HepG2 (cell line): ENCODE measurements at regions not wholly inside any gene's neighbourhood (a gene's known extent, or its start where the extent isn't known, plus 50 kb on each side); places are given as distances from the start of the nearest gene placed in this dataset.
"Not testable (repeated sequence)": the region's sequence is repeated elsewhere in the genome, so short reads cannot be mapped to it uniquely, and the experiment has no call there.

ENCODE experiments used
- ATAC-seq: fragments of 200-7000 bp; cut with Tn5 transposase; 3 replicates; pipeline ENCODE4 v1.9.1; 2020; ENCODE audit warnings: mild to moderate bottlenecking, moderate library complexity
- BruUV-seq: library from RNA; stranded (reverse); fragments of 400-500 nt; replicated peaks from 2 replicates; lab custom pipeline; 2021; lab: Mats Ljungman, UMichigan
- CTCF ChIA-PET: fragments of 300-600 bp; formaldehyde crosslinking; extraction: SDS; loops from one replicate; lab custom pipeline; 2021; ENCODE audit warnings: low total read pairs, inconsistent platforms, low intra/inter-chr PET ratio; lab: Yijun Ruan, JAX
- POLR2A ChIA-PET: fragments of 350-600 bp; sonication (Branson Sonifier 250); formaldehyde crosslinking; loops from one replicate; lab custom pipeline; 2020; ENCODE audit warnings: antibody characterized with exemption, inconsistent platforms; lab: Yijun Ruan, JAX
- DNase-seq: peaks from one replicate; pipeline ENCODE4 v3.0.0-alpha.2; 2015; ENCODE audit warnings: low spot score
- FAIRE-seq: peaks from 3 replicates; lab custom pipeline; 2011; peaks lifted over from hg19 to GRCh38; lab: Jason Lieb, UNC
- H2AFZ ChIP-seq: one replicate; pipeline ENCODE4 v1.6.1; 2011; ENCODE audit warnings: low read length, inconsistent platforms
- H3K27ac ChIP-seq: fragments of 300-600 bp; 3 replicates; pipeline ENCODE4 v1.8.0; 2011; ENCODE audit warnings: mixed run types, mild to moderate bottlenecking, mixed read lengths, low read length, inconsistent platforms; ENCODE audit not compliant: insufficient read depth; ENCODE audit errors: extremely low read length
- H3K27me3 ChIP-seq, 2 experiments: fragments of 200-600 bp in 1 of 2; 2 replicates in 1 of 2; 3 replicates in 1 of 2; pipeline versions ENCODE4 v1.6.0 to v1.8.0; 2011; ENCODE audit warnings: low read length in 2 of 2, mild to moderate bottlenecking in 2 of 2, moderate library complexity in 2 of 2, inconsistent platforms in 1 of 2; ENCODE audit not compliant: insufficient read depth in 2 of 2, control insufficient read depth in 1 of 2
- H3K36me3 ChIP-seq, 2 experiments: fragments of 200-600 bp in 1 of 2; replicated peaks in 1 of 2; 2 replicates in 1 of 2; 3 replicates in 1 of 2; pipeline versions ENCODE4 v1.5.1 to v1.8.0; 2011; ENCODE audit warnings: low read length in 2 of 2, inconsistent platforms in 1 of 2; ENCODE audit not compliant: insufficient read depth in 2 of 2, control insufficient read depth in 1 of 2
- H3K4me1 ChIP-seq: 2 replicates; pipeline ENCODE4 v1.5.1; 2012; ENCODE audit warnings: low read length, inconsistent platforms; ENCODE audit not compliant: insufficient read depth
- H3K4me2 ChIP-seq: 2 replicates; pipeline ENCODE4 v1.6.0; 2011; ENCODE audit warnings: low read depth, low read length, inconsistent platforms
- H3K4me3 ChIP-seq, 3 experiments: fragments of 200-600 bp in 1 of 3; sonication (generic), shearing (Covaris generic) in 1 of 3; replicated peaks in 1 of 3; 2 replicates each; pipeline ENCODE4 v1.5.1; 2011 to 2016; ENCODE audit warnings: low read length in 3 of 3, inconsistent platforms in 2 of 3, low read depth in 2 of 3, mild to moderate bottlenecking in 2 of 3, control low read depth in 1 of 3, mixed read lengths in 1 of 3; ENCODE audit not compliant: insufficient read depth in 1 of 3
- H3K79me2 ChIP-seq: one replicate; pipeline ENCODE4 v1.6.1; 2011; ENCODE audit warnings: low read length, inconsistent platforms; ENCODE audit not compliant: insufficient read depth
- H3K9ac ChIP-seq: 2 replicates; pipeline ENCODE4 v1.6.0; 2011; ENCODE audit warnings: mild to moderate bottlenecking, low read depth, low read length, inconsistent platforms; ENCODE audit not compliant: insufficient read depth
- H3K9me3 ChIP-seq: 2 replicates; pipeline ENCODE4 v1.5.1; 2012; ENCODE audit warnings: mild to moderate bottlenecking, low read length
- H4K20me1 ChIP-seq: 2 replicates; pipeline ENCODE4 v1.6.0; 2011; ENCODE audit warnings: inconsistent platforms, mild to moderate bottlenecking, low read length, moderate library complexity; ENCODE audit not compliant: insufficient read depth
- FOXA1 ChIP-seq, 2 experiments: fragments of 450-650 bp in 1 of 2; sonication (generic) in 1 of 2; formaldehyde crosslinking in 1 of 2; IDR thresholded peaks; 2 replicates each; pipeline versions ENCODE4 v1.4.0 to v1.6.1; 2016 to 2020; ENCODE audit warnings: missing genetic modification reagents in 1 of 2
- FOXA3 ChIP-seq: IDR thresholded peaks from 2 replicates; pipeline ENCODE4 v1.6.1; 2016; ENCODE audit warnings: missing genetic modification reagents, missing compliant biosample characterization
- ZMYM4 ChIP-seq: sonication (generic); formaldehyde crosslinking; IDR thresholded peaks from 2 replicates; pipeline ENCODE4 v1.8.1; 2023; ENCODE audit warnings: mild to moderate bottlenecking, missing genetic modification reagents
- WGBS: methylation state at CpG from one replicate; pipeline ENCODE4 v1.1.6; 2017; ENCODE audit warnings: low lambda C conversion rate; 5-methylcytosine and 5-hydroxymethylcytosine counted together
- in situ Hi-C: cut with HindIII; loops from 2 replicates; pipeline ENCODE4 v1.10.0; 2017; ENCODE audit warnings: low pct_unique_long_range_greater_than_20kb; ENCODE audit not compliant: extremely low pct_ligation_motif_present
- intact Hi-C: fragments of 100-400 bp; cut with micrococcal nuclease; formaldehyde crosslinking; loops from one replicate; pipeline ENCODE4 v1.10.0; 2022; ENCODE audit not compliant: unreplicated experiment
- TF ChIP-seq, protein P1 (sequence below): sonication (generic); formaldehyde crosslinking; IDR thresholded peaks from 2 replicates; pipeline ENCODE4 v1.4.0; 2020; ENCODE audit warnings: missing genetic modification reagents, borderline replicate concordance
- TF ChIP-seq, protein P2 (sequence below): IDR thresholded peaks from 2 replicates; pipeline ENCODE4 v1.4.0; 2020; ENCODE audit warnings: mild to moderate bottlenecking, missing genetic modification reagents

- TF ChIP-seq FOXA3 (CRISPR knock-in tag) (peak; percentile 31; the same call in 1 of the 2 replicates), ZMYM4 (peak; percentile 38; the same call in 1 of the 2 replicates), FOXA1 (CRISPR knock-in tag; IDR thresholded peaks at IDR 0.05) (peak; percentile 72)
- TF ChIP-seq, protein P1, sequence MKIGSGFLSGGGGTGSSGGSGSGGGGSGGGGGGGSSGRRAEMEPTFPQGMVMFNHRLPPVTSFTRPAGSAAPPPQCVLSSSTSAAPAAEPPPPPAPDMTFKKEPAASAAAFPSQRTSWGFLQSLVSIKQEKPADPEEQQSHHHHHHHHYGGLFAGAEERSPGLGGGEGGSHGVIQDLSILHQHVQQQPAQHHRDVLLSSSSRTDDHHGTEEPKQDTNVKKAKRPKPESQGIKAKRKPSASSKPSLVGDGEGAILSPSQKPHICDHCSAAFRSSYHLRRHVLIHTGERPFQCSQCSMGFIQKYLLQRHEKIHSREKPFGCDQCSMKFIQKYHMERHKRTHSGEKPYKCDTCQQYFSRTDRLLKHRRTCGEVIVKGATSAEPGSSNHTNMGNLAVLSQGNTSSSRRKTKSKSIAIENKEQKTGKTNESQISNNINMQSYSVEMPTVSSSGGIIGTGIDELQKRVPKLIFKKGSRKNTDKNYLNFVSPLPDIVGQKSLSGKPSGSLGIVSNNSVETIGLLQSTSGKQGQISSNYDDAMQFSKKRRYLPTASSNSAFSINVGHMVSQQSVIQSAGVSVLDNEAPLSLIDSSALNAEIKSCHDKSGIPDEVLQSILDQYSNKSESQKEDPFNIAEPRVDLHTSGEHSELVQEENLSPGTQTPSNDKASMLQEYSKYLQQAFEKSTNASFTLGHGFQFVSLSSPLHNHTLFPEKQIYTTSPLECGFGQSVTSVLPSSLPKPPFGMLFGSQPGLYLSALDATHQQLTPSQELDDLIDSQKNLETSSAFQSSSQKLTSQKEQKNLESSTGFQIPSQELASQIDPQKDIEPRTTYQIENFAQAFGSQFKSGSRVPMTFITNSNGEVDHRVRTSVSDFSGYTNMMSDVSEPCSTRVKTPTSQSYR (CRISPR knock-in tag) = peak; percentile 79; the same call in 1 of the 2 replicates
- TF ChIP-seq, protein P2, sequence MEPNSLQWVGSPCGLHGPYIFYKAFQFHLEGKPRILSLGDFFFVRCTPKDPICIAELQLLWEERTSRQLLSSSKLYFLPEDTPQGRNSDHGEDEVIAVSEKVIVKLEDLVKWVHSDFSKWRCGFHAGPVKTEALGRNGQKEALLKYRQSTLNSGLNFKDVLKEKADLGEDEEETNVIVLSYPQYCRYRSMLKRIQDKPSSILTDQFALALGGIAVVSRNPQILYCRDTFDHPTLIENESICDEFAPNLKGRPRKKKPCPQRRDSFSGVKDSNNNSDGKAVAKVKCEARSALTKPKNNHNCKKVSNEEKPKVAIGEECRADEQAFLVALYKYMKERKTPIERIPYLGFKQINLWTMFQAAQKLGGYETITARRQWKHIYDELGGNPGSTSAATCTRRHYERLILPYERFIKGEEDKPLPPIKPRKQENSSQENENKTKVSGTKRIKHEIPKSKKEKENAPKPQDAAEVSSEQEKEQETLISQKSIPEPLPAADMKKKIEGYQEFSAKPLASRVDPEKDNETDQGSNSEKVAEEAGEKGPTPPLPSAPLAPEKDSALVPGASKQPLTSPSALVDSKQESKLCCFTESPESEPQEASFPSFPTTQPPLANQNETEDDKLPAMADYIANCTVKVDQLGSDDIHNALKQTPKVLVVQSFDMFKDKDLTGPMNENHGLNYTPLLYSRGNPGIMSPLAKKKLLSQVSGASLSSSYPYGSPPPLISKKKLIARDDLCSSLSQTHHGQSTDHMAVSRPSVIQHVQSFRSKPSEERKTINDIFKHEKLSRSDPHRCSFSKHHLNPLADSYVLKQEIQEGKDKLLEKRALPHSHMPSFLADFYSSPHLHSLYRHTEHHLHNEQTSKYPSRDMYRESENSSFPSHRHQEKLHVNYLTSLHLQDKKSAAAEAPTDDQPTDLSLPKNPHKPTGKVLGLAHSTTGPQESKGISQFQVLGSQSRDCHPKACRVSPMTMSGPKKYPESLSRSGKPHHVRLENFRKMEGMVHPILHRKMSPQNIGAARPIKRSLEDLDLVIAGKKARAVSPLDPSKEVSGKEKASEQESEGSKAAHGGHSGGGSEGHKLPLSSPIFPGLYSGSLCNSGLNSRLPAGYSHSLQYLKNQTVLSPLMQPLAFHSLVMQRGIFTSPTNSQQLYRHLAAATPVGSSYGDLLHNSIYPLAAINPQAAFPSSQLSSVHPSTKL = 0 out of 2 replicates have a peak, but pooled peaks have one; percentile 6
- H3K79me2 ChIP-seq; H3K9ac ChIP-seq; FAIRE-seq; H3K9me3 ChIP-seq; H3K36me3 ChIP-seq; H4K20me1 ChIP-seq; H3K4me3 ChIP-seq; H2AFZ ChIP-seq; ATAC-seq; H3K4me1 ChIP-seq; H3K4me2 ChIP-seq; BruUV-seq; in situ Hi-C loops; H3K27me3 ChIP-seq; DNase-seq; H3K27ac ChIP-seq; intact Hi-C loops; POLR2A ChIA-PET; CTCF ChIA-PET; TF ChIP-seq FOXA1 (IDR thresholded peaks at IDR 0.05): not testable (repeated sequence)
- WGBS = 47% methylated on average over 6 of the region's 7 CpGs
Measured at GRCh38 chr6:141746324-141746723, 386.4 kb upstream of the GJE1 start.
